ENCODE measurements at regions not wholly inside any gene's neighbourhood (a gene's known extent, or its start where the extent isn't known, plus 50 kb on each side); places are given as distances from the start of the nearest gene placed in this dataset.

- no peak for TF ChIP-seq POLR2A (IDR thresholded peaks at IDR 0.05; ENCODE audit: low read depth, low read length)
- no peak for TF ChIP-seq EZH2 (IDR thresholded peaks at IDR 0.05; ENCODE audit: borderline replicate concordance, control insufficient read depth, low read depth, low read length)
- TF ChIP-seq TAF1 (IDR thresholded peaks at IDR 0.05; ENCODE audit: borderline replicate concordance, low read depth, low read length), result no peak
- TF ChIP-seq E2F4 (IDR thresholded peaks at IDR 0.05; ENCODE audit: low read depth, low read length), result no peak
- TF ChIP-seq RFX5 (IDR thresholded peaks at IDR 0.05; ENCODE audit: low read depth, low read length), result no peak
- TF ChIP-seq CTCF (IDR thresholded peaks at IDR 0.05 in 2 of 3, conservative IDR thresholded peaks at IDR 0.05 in 1 of 3; ENCODE audit: control insufficient read depth in 2 of 3, extremely low read depth in 1 of 3, insufficient read depth in 1 of 3, low read depth in 3 of 3, low read length in 3 of 3), result no peak
- no peak for TF ChIP-seq EP300 (IDR thresholded peaks at IDR 0.05; ENCODE audit: borderline replicate concordance in 1 of 2, control insufficient read depth in 1 of 2, low read depth in 2 of 2, low read length in 2 of 2)
- TF ChIP-seq SP1 (IDR thresholded peaks at IDR 0.05; ENCODE audit: low read depth, low read length), result no peak
- TF ChIP-seq SIN3A (IDR thresholded peaks at IDR 0.05; ENCODE audit: low read depth, low read length), result no peak
Measured at GRCh38 chrX:122943918-122944317, 240.2 kb upstream of the GRIA3 start.

All from GM12878 (cell line).